Activated naive CD8-positive, alpha-beta T cell treated with anti-CD3 and anti-CD28 coated beads, Interleukin-2, amount 50 U/mL, for 24 hours (primary cell): ENCODE measurements at regions not wholly inside any gene's neighbourhood (a gene's known extent, or its start where the extent isn't known, plus 50 kb on each side); places are given as distances from the start of the nearest gene placed in this dataset.

Experiments
- ATAC-seq: fragments of 150-1000 bp; cut with Tn5 transposase; one replicate; pipeline ENCODE4 v1.10.0; 2021
- DNase-seq: peaks from one replicate; pipeline ENCODE4 v3.0.0; 2021
- H3K27ac Mint-ChIP-seq: one replicate; pipeline ENCODE4 v1.8.0; 2021; ENCODE audit warnings: mild to moderate bottlenecking, mixed read lengths
- H3K27me3 Mint-ChIP-seq: one replicate; pipeline ENCODE4 v1.8.0; 2021; ENCODE audit warnings: mixed read lengths
- H3K36me3 Mint-ChIP-seq: one replicate; pipeline ENCODE4 v1.8.0; 2021; ENCODE audit warnings: low read depth, mixed read lengths
- H3K4me1 Mint-ChIP-seq: one replicate; pipeline ENCODE4 v1.8.0; 2021; ENCODE audit warnings: mixed read lengths
- H3K4me3 Mint-ChIP-seq: one replicate; pipeline ENCODE4 v1.8.0; 2021; ENCODE audit warnings: mild to moderate bottlenecking, moderate library complexity, mixed read lengths
- H3K9me3 Mint-ChIP-seq: one replicate; pipeline ENCODE4 v1.8.0; 2021; ENCODE audit warnings: mixed read lengths

- H3K27ac Mint-ChIP-seq: no peak overlapping the region
- no peak overlapping the region for H3K4me3 Mint-ChIP-seq
- no peak for DNase-seq
- no peaks in the 10 kb centered on the region for H3K4me1 Mint-ChIP-seq
- no peaks in the 10 kb centered on the region for H3K36me3 Mint-ChIP-seq
- no peak for ATAC-seq
- no peaks in the 10 kb centered on the region for H3K9me3 Mint-ChIP-seq
- peaks cover 23% of the 10 kb centered on the region for H3K27me3 Mint-ChIP-seq
These were observed 129.1 kb downstream of the ERMARD start for GRCh38 chr6:169880516-169880915.

- Mint-ChIP-seq H3K9me3 (no peaks in the 10 kb centered on the region), H3K36me3 (no peaks in the 10 kb centered on the region), H3K27ac (no peak overlapping the region), H3K4me3 (no peak overlapping the region), H3K4me1 (peaks cover 7% of the 10 kb centered on the region), H3K27me3 (no peaks in the 10 kb centered on the region)
- no peak for DNase-seq
- no peak for ATAC-seq
These were observed 117.9 kb downstream of the ERMARD start for GRCh38 chr6:169869301-169869700.

GRCh38 chr6:169868458-169868857, 117.0 kb downstream of the ERMARD start:
- peaks cover 4% of the 10 kb centered on the region for H3K9me3 Mint-ChIP-seq
- no peaks in the 10 kb centered on the region for H3K36me3 Mint-ChIP-seq
- no peaks in the 10 kb centered on the region for H3K27me3 Mint-ChIP-seq
- H3K4me3 Mint-ChIP-seq: no peak overlapping the region
- peaks cover 8% of the 10 kb centered on the region for H3K4me1 Mint-ChIP-seq
- H3K27ac Mint-ChIP-seq: no peak overlapping the region
- peak; percentile 85 for ATAC-seq
- peak; percentile 55 for DNase-seq

GRCh38 chr6:169867751-169868191, 116.3 kb downstream of the ERMARD start:
- ATAC-seq (no peak), DNase-seq (no peak)
- H3K27me3 Mint-ChIP-seq: no peaks in the 10 kb centered on the region
- no peak overlapping the region for H3K4me3 Mint-ChIP-seq
- H3K27ac Mint-ChIP-seq: no peak overlapping the region
- H3K9me3 Mint-ChIP-seq: peaks cover 4% of the 10 kb centered on the region
- no peaks in the 10 kb centered on the region for H3K36me3 Mint-ChIP-seq
- peaks cover 9% of the 10 kb centered on the region for H3K4me1 Mint-ChIP-seq

GRCh38 chr6:169866668-169867521, 115.5 kb downstream of the ERMARD start:
- Mint-ChIP-seq H3K27ac (no peak overlapping the region), H3K4me1 (peaks cover 9% of the 10 kb centered on the region), H3K27me3 (no peaks in the 10 kb centered on the region), H3K36me3 (no peaks in the 10 kb centered on the region), H3K4me3 (no peak overlapping the region), H3K9me3 (peaks cover 4% of the 10 kb centered on the region)
- no peak for ATAC-seq
- DNase-seq: no peak

GRCh38 chr6:169866140-169866534, 114.7 kb downstream of the ERMARD start:
- ATAC-seq: no peak
- no peaks in the 10 kb centered on the region for H3K36me3 Mint-ChIP-seq
- H3K27ac Mint-ChIP-seq: no peak overlapping the region
- H3K4me1 Mint-ChIP-seq: peaks cover 9% of the 10 kb centered on the region
- peaks cover 4% of the 10 kb centered on the region for H3K9me3 Mint-ChIP-seq
- H3K27me3 Mint-ChIP-seq: no peaks in the 10 kb centered on the region
- no peak overlapping the region for H3K4me3 Mint-ChIP-seq
- DNase-seq: no peak

GRCh38 chr6:169865346-169866139, 114.1 kb downstream of the ERMARD start:
- Mint-ChIP-seq H3K4me1 (peaks cover 13% of the 10 kb centered on the region), H3K4me3 (no peak overlapping the region), H3K36me3 (no peaks in the 10 kb centered on the region), H3K9me3 (peaks cover 4% of the 10 kb centered on the region), H3K27me3 (no peaks in the 10 kb centered on the region), H3K27ac (no peak overlapping the region)
- DNase-seq (no peak), ATAC-seq (no peak)

- peaks cover 15% of the 10 kb centered on the region for H3K4me1 Mint-ChIP-seq
- H3K9me3 Mint-ChIP-seq: peaks cover 4% of the 10 kb centered on the region
- no peaks in the 10 kb centered on the region for H3K36me3 Mint-ChIP-seq
- DNase-seq (no peak), ATAC-seq (no peak)
- no peak overlapping the region for H3K4me3 Mint-ChIP-seq
- H3K27me3 Mint-ChIP-seq: no peaks in the 10 kb centered on the region
- H3K27ac Mint-ChIP-seq: no peak overlapping the region
These were observed 113.0 kb downstream of the ERMARD start for GRCh38 chr6:169864148-169865020.

- H3K4me1 Mint-ChIP-seq: peaks cover 15% of the 10 kb centered on the region
- no peaks in the 10 kb centered on the region for H3K36me3 Mint-ChIP-seq
- no peak overlapping the region for H3K27ac Mint-ChIP-seq
- no peak overlapping the region for H3K4me3 Mint-ChIP-seq
- peaks cover 4% of the 10 kb centered on the region for H3K9me3 Mint-ChIP-seq
- H3K27me3 Mint-ChIP-seq: no peaks in the 10 kb centered on the region
- DNase-seq (no peak), ATAC-seq (no peak)
These were observed 112.3 kb downstream of the ERMARD start for GRCh38 chr6:169863710-169864109.

GRCh38 chr6:169862892-169863525, 111.6 kb downstream of the ERMARD start:
- H3K9me3 Mint-ChIP-seq: peaks cover 4% of the 10 kb centered on the region
- H3K4me1 Mint-ChIP-seq: peaks cover 10% of the 10 kb centered on the region

GRCh38 chr6:169862043-169862891, 110.8 kb downstream of the ERMARD start:
- Mint-ChIP-seq H3K4me3 (no peak overlapping the region), H3K36me3 (no peaks in the 10 kb centered on the region), H3K9me3 (peaks cover 4% of the 10 kb centered on the region), H3K27me3 (no peaks in the 10 kb centered on the region), H3K27ac (no peak overlapping the region), H3K4me1 (peaks cover 8% of the 10 kb centered on the region)
- no peak for DNase-seq
- ATAC-seq: no peak

More at GRCh38 chr6:169862892-169863525, 111.6 kb downstream of the ERMARD start:
- Mint-ChIP-seq H3K36me3 (no peaks in the 10 kb centered on the region), H3K27me3 (no peaks in the 10 kb centered on the region), H3K27ac (no peak overlapping the region), H3K4me3 (no peak overlapping the region)
- no peak for ATAC-seq
- no peak for DNase-seq

GRCh38 chr6:169861431-169862042, 110.1 kb downstream of the ERMARD start:
- Mint-ChIP-seq H3K9me3 (peaks cover 4% of the 10 kb centered on the region), H3K27me3 (no peaks in the 10 kb centered on the region), H3K4me1 (peaks cover 8% of the 10 kb centered on the region), H3K27ac (no peak overlapping the region), H3K36me3 (no peaks in the 10 kb centered on the region), H3K4me3 (no peak overlapping the region)
- DNase-seq (no peak), ATAC-seq (no peak)
